Keratinocyte (primary cell): ENCODE measurements at regions not wholly inside any gene's neighbourhood (a gene's known extent, or its start where the extent isn't known, plus 50 kb on each side); places are given as distances from the start of the nearest gene placed in this dataset.

ENCODE experiments used
- CTCF ChIP-seq, 3 experiments: IDR thresholded peaks in 1 of 3; conservative IDR thresholded peaks in 1 of 3; optimal IDR thresholded peaks in 1 of 3; 2 replicates in 2 of 3; 3 replicates in 1 of 3; pipeline versions ENCODE3 to v1.5.1; 2011; ENCODE audit warnings: low read length in 3 of 3, mild to moderate bottlenecking in 3 of 3, moderate library complexity in 2 of 3, control low read depth in 1 of 3, inconsistent platforms in 1 of 3; ENCODE audit not compliant: insufficient read depth in 2 of 3; ENCODE audit errors: extremely low read depth in 1 of 3
- EZH2 ChIP-seq: IDR thresholded peaks from one replicate; pipeline ENCODE4 v1.6.1; 2012; ENCODE audit warnings: inconsistent platforms, mild to moderate bottlenecking, low read length, moderate library complexity

GRCh38 chr3:110815008-110815583, 256.5 kb upstream of the NECTIN3 start:
- TF ChIP-seq CTCF (optimal IDR thresholded peaks at IDR 0.05 in 1 of 3, IDR thresholded peaks at IDR 0.05 in 1 of 3, conservative IDR thresholded peaks at IDR 0.05 in 1 of 3; ENCODE audit: extremely low read depth in 1 of 3, insufficient read depth in 2 of 3, low read length in 3 of 3) (no peak), EZH2 (no peak)
